ENCODE measurements at regions not wholly inside any gene's neighbourhood (a gene's known extent, or its start where the extent isn't known, plus 50 kb on each side); places are given as distances from the start of the nearest gene placed in this dataset.

DNA sequence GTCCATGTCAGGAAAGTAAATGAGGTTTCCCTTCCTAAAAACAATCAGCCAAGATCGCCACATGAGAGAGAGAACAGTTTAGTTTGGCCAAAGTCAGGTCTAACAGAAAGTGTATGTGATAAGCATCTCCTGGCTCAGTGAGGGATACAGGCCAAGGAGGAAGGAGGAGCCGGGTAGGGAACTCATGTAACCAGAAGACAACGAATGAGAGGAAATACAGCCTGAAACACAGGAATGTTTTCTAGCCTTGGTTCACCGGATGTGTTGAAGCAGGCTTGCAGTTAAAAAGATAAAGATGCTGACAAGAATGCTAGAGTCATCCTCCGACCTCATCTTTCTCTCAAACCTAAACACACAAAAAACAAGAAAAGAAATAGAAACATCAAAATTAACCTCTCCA is 283.9 kb upstream of the SIX2 start:
- no peak for DNase-seq
- Histone ChIP-seq H3K36me3 (replicated peaks; ENCODE audit: insufficient read depth, low read length) (no peaks in the 10 kb centered on the region), H3K4me1 (ENCODE audit: low read length) (no peaks in the 10 kb centered on the region), H4K20me1 (ENCODE audit: insufficient read depth, low read length) (no peaks in the 10 kb centered on the region), H3K9ac (ENCODE audit: low read length) (no peak overlapping the region), H3K27me3 (replicated peaks; ENCODE audit: insufficient read depth, low read length) (no peaks in the 10 kb centered on the region), H2AFZ (ENCODE audit: low read length) (no peak overlapping the region), H3K27ac (ENCODE audit: low read length) (no peak overlapping the region), H3K9me2 (replicated peaks; ENCODE audit: insufficient read depth, low read length) (no peaks in the 10 kb centered on the region), H3K9me3 (replicated peaks; ENCODE audit: insufficient read depth, low read length) (no peaks in the 10 kb centered on the region), H3K4me2 (ENCODE audit: low read depth, low read length) (no peak overlapping the region), H3F3A (ENCODE audit: insufficient read depth, low read length) (no peaks in the 10 kb centered on the region), H3K79me2 (ENCODE audit: low read length) (no peaks in the 10 kb centered on the region), H3K4me3 (ENCODE audit: low read length) (no peak overlapping the region)
- TF ChIP-seq, protein P1, sequence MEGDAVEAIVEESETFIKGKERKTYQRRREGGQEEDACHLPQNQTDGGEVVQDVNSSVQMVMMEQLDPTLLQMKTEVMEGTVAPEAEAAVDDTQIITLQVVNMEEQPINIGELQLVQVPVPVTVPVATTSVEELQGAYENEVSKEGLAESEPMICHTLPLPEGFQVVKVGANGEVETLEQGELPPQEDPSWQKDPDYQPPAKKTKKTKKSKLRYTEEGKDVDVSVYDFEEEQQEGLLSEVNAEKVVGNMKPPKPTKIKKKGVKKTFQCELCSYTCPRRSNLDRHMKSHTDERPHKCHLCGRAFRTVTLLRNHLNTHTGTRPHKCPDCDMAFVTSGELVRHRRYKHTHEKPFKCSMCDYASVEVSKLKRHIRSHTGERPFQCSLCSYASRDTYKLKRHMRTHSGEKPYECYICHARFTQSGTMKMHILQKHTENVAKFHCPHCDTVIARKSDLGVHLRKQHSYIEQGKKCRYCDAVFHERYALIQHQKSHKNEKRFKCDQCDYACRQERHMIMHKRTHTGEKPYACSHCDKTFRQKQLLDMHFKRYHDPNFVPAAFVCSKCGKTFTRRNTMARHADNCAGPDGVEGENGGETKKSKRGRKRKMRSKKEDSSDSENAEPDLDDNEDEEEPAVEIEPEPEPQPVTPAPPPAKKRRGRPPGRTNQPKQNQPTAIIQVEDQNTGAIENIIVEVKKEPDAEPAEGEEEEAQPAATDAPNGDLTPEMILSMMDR (IDR thresholded peaks at IDR 0.05; ENCODE audit: low read length): no peak
- TF ChIP-seq EZH2phosphoT487 (IDR thresholded peaks at IDR 0.05; ENCODE audit: low read length) (no peak), EZH2 (optimal IDR thresholded peaks at IDR 0.05; ENCODE audit: low read depth, low read length) (no peak)

DNA sequence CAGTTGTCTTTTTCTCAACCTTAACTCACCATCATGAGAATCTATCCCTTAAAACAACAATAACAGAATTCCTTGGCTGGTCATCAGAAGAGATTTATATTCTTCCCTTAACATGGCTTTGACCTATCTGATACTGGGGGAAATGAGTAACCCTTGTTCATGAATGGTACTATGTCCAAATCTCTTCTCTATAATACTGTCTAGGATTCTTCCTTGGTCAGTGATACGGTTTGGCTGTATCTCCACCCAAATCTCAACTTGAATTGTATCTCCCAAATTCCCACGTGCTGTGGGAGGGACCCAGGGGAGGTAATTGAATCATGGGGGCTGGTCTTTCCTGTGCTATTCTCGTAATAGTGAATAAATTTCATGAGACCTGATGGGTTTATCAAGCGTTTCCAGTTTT is 282.0 kb upstream of the SIX2 start:
- Histone ChIP-seq H2AFZ (ENCODE audit: low read length) (no peak overlapping the region), H3K36me3 (replicated peaks; ENCODE audit: insufficient read depth, low read length) (no peaks in the 10 kb centered on the region), H3K79me2 (ENCODE audit: low read length) (no peaks in the 10 kb centered on the region), H3K27ac (ENCODE audit: low read length) (no peak overlapping the region), H3K4me1 (ENCODE audit: low read length) (no peaks in the 10 kb centered on the region), H3K4me2 (ENCODE audit: low read depth, low read length) (no peak overlapping the region), H3K27me3 (replicated peaks; ENCODE audit: insufficient read depth, low read length) (no peaks in the 10 kb centered on the region), H3K9me2 (replicated peaks; ENCODE audit: insufficient read depth, low read length) (no peaks in the 10 kb centered on the region), H3K9me3 (replicated peaks; ENCODE audit: insufficient read depth, low read length) (no peaks in the 10 kb centered on the region), H3F3A (ENCODE audit: insufficient read depth, low read length) (no peaks in the 10 kb centered on the region), H3K9ac (ENCODE audit: low read length) (no peak overlapping the region), H3K4me3 (ENCODE audit: low read length) (no peak overlapping the region), H4K20me1 (ENCODE audit: insufficient read depth, low read length) (no peaks in the 10 kb centered on the region)
- no peak for DNase-seq
- TF ChIP-seq EZH2 (optimal IDR thresholded peaks at IDR 0.05; ENCODE audit: low read depth, low read length): no peak
- TF ChIP-seq, protein P1 (IDR thresholded peaks at IDR 0.05; ENCODE audit: low read length): no peak
- no peak for TF ChIP-seq EZH2phosphoT487 (IDR thresholded peaks at IDR 0.05; ENCODE audit: low read length)

DNA sequence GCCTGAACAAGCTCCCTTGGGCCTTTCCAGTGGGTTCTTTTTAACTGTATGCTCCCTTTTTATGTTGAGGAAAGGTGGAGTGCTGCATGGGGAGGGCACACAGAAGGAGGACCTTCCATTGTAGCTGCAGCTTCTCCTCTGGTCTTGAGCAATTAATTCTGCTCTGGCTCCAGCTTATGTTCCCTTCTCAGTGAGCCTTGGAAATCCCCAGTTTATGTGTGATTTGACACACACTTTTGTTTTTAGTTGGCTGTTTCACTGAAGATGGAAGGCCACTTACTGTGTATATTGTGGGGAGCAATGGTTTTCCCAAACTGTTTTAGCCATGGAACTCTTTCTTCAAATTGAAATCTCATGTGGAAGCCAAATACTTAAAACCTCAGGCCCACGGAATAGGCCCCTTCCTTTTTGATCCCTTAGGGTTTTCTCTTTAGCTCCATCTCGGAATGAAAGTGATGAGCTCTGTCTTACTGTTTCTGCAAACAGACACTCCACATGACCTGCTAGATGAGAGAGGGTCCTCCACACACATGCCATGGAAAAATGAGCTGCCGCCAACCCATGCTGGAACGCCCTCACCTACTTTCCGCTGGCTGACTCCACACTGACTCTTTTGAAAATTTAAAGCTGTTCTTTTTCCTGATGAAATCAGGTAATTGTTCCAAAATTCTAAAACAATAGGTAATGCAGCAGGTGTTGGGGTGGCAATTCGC is 280.9 kb upstream of the SIX2 start:
- Histone ChIP-seq H3K27ac (ENCODE audit: low read length) (no peak overlapping the region), H2AFZ (ENCODE audit: low read length) (no peak overlapping the region), H3K4me1 (ENCODE audit: low read length) (no peaks in the 10 kb centered on the region), H3K9ac (ENCODE audit: low read length) (no peak overlapping the region), H3K4me3 (ENCODE audit: low read length) (no peak overlapping the region), H3K9me2 (replicated peaks; ENCODE audit: insufficient read depth, low read length) (no peaks in the 10 kb centered on the region), H3K4me2 (ENCODE audit: low read depth, low read length) (no peak overlapping the region), H3K27me3 (replicated peaks; ENCODE audit: insufficient read depth, low read length) (no peaks in the 10 kb centered on the region), H3K79me2 (ENCODE audit: low read length) (no peaks in the 10 kb centered on the region), H3K9me3 (replicated peaks; ENCODE audit: insufficient read depth, low read length) (no peaks in the 10 kb centered on the region), H4K20me1 (ENCODE audit: insufficient read depth, low read length) (no peaks in the 10 kb centered on the region), H3K36me3 (replicated peaks; ENCODE audit: insufficient read depth, low read length) (no peaks in the 10 kb centered on the region), H3F3A (ENCODE audit: insufficient read depth, low read length) (no peaks in the 10 kb centered on the region)
- TF ChIP-seq, protein P1 (IDR thresholded peaks at IDR 0.05; ENCODE audit: low read length): no peak
- TF ChIP-seq EZH2 (optimal IDR thresholded peaks at IDR 0.05; ENCODE audit: low read depth, low read length): no peak
- no peak for TF ChIP-seq EZH2phosphoT487 (IDR thresholded peaks at IDR 0.05; ENCODE audit: low read length)
- no peak for DNase-seq
